Pancreas (tissue), 10 donors: ENCODE measurements at regions not wholly inside any gene's neighbourhood (a gene's known extent, or its start where the extent isn't known, plus 50 kb on each side); places are given as distances from the start of the nearest gene placed in this dataset.

Source experiments
- ATAC-seq, 4 donors: fragments of 200-7000 bp; cut with Tn5 transposase; one replicate each; pipeline versions ENCODE4 v1.8.0 to v1.9.1; 2020; ENCODE audit warnings: mild to moderate bottlenecking in 4 of 4, moderate library complexity in 4 of 4
- DNase-seq, 6 donors: peaks; one replicate each; pipeline ENCODE4 v3.0.0-alpha.2; 2020
- FAIRE-seq: peaks from 2 replicates; lab custom pipeline; 2012; peaks lifted over from hg19 to GRCh38; lab: Jason Lieb, UNC
- H3K27ac ChIP-seq, 4 donors: fragments of 200-600 bp; sonication (generic); 1 replicate in 3 of 4; 2 replicates in 1 of 4; pipeline versions ENCODE4 v1.5.0 to v1.8.0; 2020
- H3K27me3 ChIP-seq, 4 donors: fragments of 200-600 bp; one replicate each; pipeline ENCODE4 v1.8.0; 2021
- H3K36me3 ChIP-seq, 3 donors: fragments of 200-600 bp; sonication (generic) in 1 of 3; one replicate each; pipeline versions ENCODE4 v1.5.0 to v1.8.0; 2020 to 2021
- H3K4me1 ChIP-seq, 3 donors: fragments of 200-600 bp; one replicate each; pipeline ENCODE4 v1.8.0; 2021
- H3K4me3 ChIP-seq, 4 donors: fragments of 200-600 bp; sonication (generic) in 2 of 4; one replicate each; pipeline versions ENCODE4 v1.5.0 to v1.8.0; 2020 to 2021
- H3K9me3 ChIP-seq, 4 donors: fragments of 200-600 bp; one replicate each; pipeline ENCODE4 v1.8.0; 2021
- WGBS, 2 donors: extraction: QIAGEN DNeasy Blood & Tissue Kit; methylation state at CpG; one replicate each; pipeline ENCODE4 v1.1.7; 2013; 5-methylcytosine and 5-hydroxymethylcytosine counted together
- intact Hi-C, 3 donors: fragments of 100-400 bp; cut with DNase I; formaldehyde crosslinking; loops; one replicate each; pipeline versions ENCODE4 v1.11.1 to v1.14.2; 2022
- TF ChIP-seq, protein P1 (sequence below), 4 donors: fragments of 200-600 bp; sonication (generic) in 3 of 4; IDR thresholded peaks; one replicate each; pipeline versions ENCODE4 v1.5.0 to v1.8.0; 2021; ENCODE audit warnings: antibody characterized with exemption in 4 of 4
- donor health status: healthy with polysubstance abuse.
- donor health status: DM: no; HTN: no; CAD: no; lungs with moderate emphysema.
- donor health status: DM: no; HTN: no; CAD: no.
- donor health status: control.
- donor health status: control.
- donor health status: Bipolar disorder and iron deficiency.
- donor health status: DM: yes; HTN: yes; CAD: no.
- donor health status: DM: no; HTN: no; CAD: no.
- donor health status: DM: no; HTN: no; CAD: no.
- donor health status: DM: yes; HTN: yes; CAD: no.

- FAIRE-seq (no peak), DNase-seq (no peak), ATAC-seq (no peak)
- no peak overlapping the region for H3K27ac ChIP-seq
- H3K27me3 ChIP-seq, result no peaks in the 10 kb centered on the region
- WGBS, 2 donors, result 79 to 86% methylated on average over 2 of the region's 2 CpGs
- H3K36me3 ChIP-seq, result no peaks in the 10 kb centered on the region
- H3K4me3 ChIP-seq, result no peak overlapping the region
- intact Hi-C loops, result no loop called here
- H3K4me1 ChIP-seq, result no peaks in the 10 kb centered on the region
- no peaks in the 10 kb centered on the region for H3K9me3 ChIP-seq
- TF ChIP-seq, protein P1, sequence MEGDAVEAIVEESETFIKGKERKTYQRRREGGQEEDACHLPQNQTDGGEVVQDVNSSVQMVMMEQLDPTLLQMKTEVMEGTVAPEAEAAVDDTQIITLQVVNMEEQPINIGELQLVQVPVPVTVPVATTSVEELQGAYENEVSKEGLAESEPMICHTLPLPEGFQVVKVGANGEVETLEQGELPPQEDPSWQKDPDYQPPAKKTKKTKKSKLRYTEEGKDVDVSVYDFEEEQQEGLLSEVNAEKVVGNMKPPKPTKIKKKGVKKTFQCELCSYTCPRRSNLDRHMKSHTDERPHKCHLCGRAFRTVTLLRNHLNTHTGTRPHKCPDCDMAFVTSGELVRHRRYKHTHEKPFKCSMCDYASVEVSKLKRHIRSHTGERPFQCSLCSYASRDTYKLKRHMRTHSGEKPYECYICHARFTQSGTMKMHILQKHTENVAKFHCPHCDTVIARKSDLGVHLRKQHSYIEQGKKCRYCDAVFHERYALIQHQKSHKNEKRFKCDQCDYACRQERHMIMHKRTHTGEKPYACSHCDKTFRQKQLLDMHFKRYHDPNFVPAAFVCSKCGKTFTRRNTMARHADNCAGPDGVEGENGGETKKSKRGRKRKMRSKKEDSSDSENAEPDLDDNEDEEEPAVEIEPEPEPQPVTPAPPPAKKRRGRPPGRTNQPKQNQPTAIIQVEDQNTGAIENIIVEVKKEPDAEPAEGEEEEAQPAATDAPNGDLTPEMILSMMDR (IDR thresholded peaks at IDR 0.05), result no peak
These were observed 52.1 kb upstream of the FSTL4 start for GRCh38 chr5:133664422-133664821.

GRCh38 chr5:133663397-133664054 lies 51.2 kb upstream of the FSTL4 start:
- TF ChIP-seq, protein P1 (IDR thresholded peaks at IDR 0.05), result no peak
- FAIRE-seq (no peak), ATAC-seq (no peak), DNase-seq (no peak)
- intact Hi-C loops, result no loop called here
- no peaks in the 10 kb centered on the region for H3K27me3 ChIP-seq
- no peak overlapping the region for H3K4me3 ChIP-seq
- no peak overlapping the region for H3K27ac ChIP-seq
- no peaks in the 10 kb centered on the region for H3K9me3 ChIP-seq
- no peaks in the 10 kb centered on the region for H3K4me1 ChIP-seq
- 71 to 77% methylated on average over 7 of the region's 7 CpGs for WGBS, 2 donors
- H3K36me3 ChIP-seq, result no peaks in the 10 kb centered on the region

GRCh38 chr5:133662578-133662977 lies 50.2 kb upstream of the FSTL4 start:
- H3K4me3 ChIP-seq, result no peak overlapping the region
- no peaks in the 10 kb centered on the region for H3K4me1 ChIP-seq
- no peaks in the 10 kb centered on the region for H3K36me3 ChIP-seq
- no peak for FAIRE-seq
- intact Hi-C loops, result no loop called here
- no peaks in the 10 kb centered on the region for H3K9me3 ChIP-seq
- H3K27me3 ChIP-seq, result no peaks in the 10 kb centered on the region
- DNase-seq, result no peak
- TF ChIP-seq, protein P1 (IDR thresholded peaks at IDR 0.05), result no peak
- H3K27ac ChIP-seq, result no peak overlapping the region
- ATAC-seq, result peak in 2 of 4 donors; percentile 34 to 50
- 34 to 36% methylated on average over 4 of the region's 4 CpGs for WGBS, 2 donors
